Spinal cord (tissue), 9 donors: ENCODE measurements at regions not wholly inside any gene's neighbourhood (a gene's known extent, or its start where the extent isn't known, plus 50 kb on each side); places are given as distances from the start of the nearest gene placed in this dataset.
"Not testable (repeated sequence)": the region's sequence is repeated elsewhere in the genome, so short reads cannot be mapped to it uniquely, and the experiment has no call there.

Experiments used
- DNase-seq, 6 donors: peaks; one replicate each; pipeline versions ENCODE4 v3.0.0 to v3.0.0-alpha.2; 2013 to 2015; ENCODE audit warnings: low spot score in 6 of 6, low read depth in 4 of 6
- H3K27ac ChIP-seq: one replicate; pipeline ENCODE4 v1.5.1; 2013; ENCODE audit warnings: low read depth, low read length, control low read depth
- H3K27me3 ChIP-seq: one replicate; pipeline ENCODE4 v1.6.1; 2013; ENCODE audit warnings: low read length; ENCODE audit not compliant: control insufficient read depth, insufficient read depth
- H3K36me3 ChIP-seq: one replicate; pipeline ENCODE4 v1.6.1; 2013; ENCODE audit warnings: low read length; ENCODE audit not compliant: control insufficient read depth, insufficient read depth
- H3K4me1 ChIP-seq: one replicate; pipeline ENCODE4 v1.6.1; 2013; ENCODE audit warnings: low read length; ENCODE audit not compliant: control insufficient read depth, insufficient read depth
- H3K4me3 ChIP-seq: one replicate; pipeline ENCODE4 v1.5.1; 2013; ENCODE audit warnings: low read depth, low read length, control low read depth
- H3K9me3 ChIP-seq: one replicate; pipeline ENCODE4 v1.6.1; 2013; ENCODE audit warnings: low read length; ENCODE audit not compliant: control insufficient read depth, insufficient read depth
- WGBS: methylation state at CpG from one replicate; pipeline ENCODE4 v1.1.5; 2013; ENCODE audit warnings: missing lambda C conversion rate; ENCODE audit not compliant: insufficient coverage; 5-methylcytosine and 5-hydroxymethylcytosine counted together
- donor health status: healthy.

DNA sequence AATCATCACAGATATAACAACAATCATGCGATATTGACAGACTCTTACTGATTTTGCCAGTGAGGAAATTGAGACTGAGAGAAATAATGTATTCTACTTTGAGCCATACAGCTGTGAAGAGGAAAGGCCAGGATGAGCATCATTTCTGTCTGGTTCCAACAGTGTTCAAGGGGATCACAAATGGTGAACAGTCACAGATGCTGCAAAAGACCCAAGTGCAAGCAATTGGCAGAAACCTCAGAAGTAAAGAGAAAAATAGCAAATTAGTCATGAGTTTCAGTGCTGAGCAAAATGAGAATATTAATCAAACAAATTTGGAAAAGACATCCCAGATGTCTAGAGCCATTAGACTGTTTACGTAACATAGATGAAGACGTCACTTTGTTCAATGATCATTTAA is 114.1 kb downstream of the RAB38 start:
- no peaks in the 10 kb centered on the region for H3K9me3 ChIP-seq
- H3K4me1 ChIP-seq: no peaks in the 10 kb centered on the region
- H3K4me3 ChIP-seq: no peak overlapping the region
- H3K27ac ChIP-seq: no peak overlapping the region
- no peaks in the 10 kb centered on the region for H3K27me3 ChIP-seq
- H3K36me3 ChIP-seq: no peaks in the 10 kb centered on the region
- no peak for DNase-seq
- WGBS: no CpG with 5 or more reads among the region's 3 CpGs

DNA sequence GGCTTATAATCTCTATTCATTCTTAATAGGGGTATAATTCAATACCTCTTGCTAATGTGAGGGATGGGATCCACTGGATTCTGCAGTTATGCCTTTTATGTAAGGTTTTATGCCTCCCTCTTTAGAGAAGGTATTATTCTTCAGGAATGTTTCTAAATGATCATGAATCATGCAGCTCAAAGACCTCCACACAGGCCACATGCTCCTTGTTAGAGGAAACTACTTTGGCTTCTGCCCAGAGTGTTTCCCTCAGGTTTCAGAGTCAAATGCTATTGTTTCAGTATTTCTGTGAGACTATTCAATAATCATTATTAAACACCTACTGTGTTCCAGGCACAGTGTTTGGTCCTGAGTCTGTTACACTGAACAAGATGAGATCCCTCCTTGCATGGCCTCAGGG is 115.9 kb downstream of the RAB38 start:
- Histone ChIP-seq H3K27ac (no peak overlapping the region), H3K4me3 (no peak overlapping the region), H3K36me3 (no peaks in the 10 kb centered on the region)

DNA sequence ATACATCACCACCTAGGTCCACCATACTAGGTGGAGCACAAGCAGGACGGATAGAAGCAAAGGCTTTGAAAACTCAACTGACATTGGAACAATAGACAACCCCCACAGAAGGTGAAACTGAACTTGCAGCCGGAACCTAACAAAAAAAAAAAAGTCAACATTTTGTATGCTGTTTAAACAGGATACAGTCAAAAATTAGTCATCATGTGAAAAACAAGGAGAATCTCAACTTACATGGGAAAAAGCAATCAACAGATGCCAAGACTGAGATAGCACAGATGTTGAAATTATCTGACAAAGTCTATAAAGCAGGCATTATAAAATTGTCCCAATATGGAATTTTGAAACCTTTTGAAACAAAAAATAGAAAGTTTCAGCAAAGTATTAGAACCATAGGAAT is 123.8 kb downstream of the RAB38 start:
- H3K27ac ChIP-seq: no peak overlapping the region
- DNase-seq: no peak
- no peaks in the 10 kb centered on the region for H3K27me3 ChIP-seq
- H3K36me3 ChIP-seq: no peaks in the 10 kb centered on the region
- 86% methylated on average over 1 of the region's 2 CpGs for WGBS
- no peaks in the 10 kb centered on the region for H3K4me1 ChIP-seq
- no peak overlapping the region for H3K4me3 ChIP-seq
- no peaks in the 10 kb centered on the region for H3K9me3 ChIP-seq

More for the DNA sequence above, 115.9 kb downstream of the RAB38 start:
- H3K9me3 ChIP-seq: no peaks in the 10 kb centered on the region
- DNase-seq: peak in 1 of 6 donors; percentile 24
- no peaks in the 10 kb centered on the region for H3K4me1 ChIP-seq
- H3K27me3 ChIP-seq: no peaks in the 10 kb centered on the region

DNA sequence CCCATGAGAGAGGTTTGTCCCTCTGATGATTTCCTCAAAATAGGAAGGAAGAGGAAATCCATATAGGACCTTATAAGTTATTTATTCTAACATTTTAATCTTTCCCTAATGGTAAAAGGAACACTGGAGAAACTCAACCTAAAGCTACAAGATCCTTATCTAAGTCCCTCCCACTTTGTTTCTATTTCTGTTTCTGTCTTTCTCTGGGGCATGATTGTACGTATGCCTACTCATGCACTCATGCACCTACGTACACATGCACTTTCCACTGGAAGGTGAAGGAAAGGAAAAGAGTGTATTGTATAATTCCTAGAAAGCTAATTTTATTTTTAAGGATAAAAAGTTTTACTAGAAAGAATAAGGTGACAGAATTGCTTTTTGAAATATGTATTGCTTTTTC is 125.0 kb downstream of the RAB38 start:
- H3K4me1 ChIP-seq: no peaks in the 10 kb centered on the region
- H3K27me3 ChIP-seq: no peaks in the 10 kb centered on the region
- H3K4me3 ChIP-seq: no peak overlapping the region
- no peak overlapping the region for H3K27ac ChIP-seq
- H3K36me3 ChIP-seq: no peaks in the 10 kb centered on the region
- DNase-seq: no peak
- no peaks in the 10 kb centered on the region for H3K9me3 ChIP-seq
- WGBS: no CpG with 5 or more reads among the region's 2 CpGs

DNA sequence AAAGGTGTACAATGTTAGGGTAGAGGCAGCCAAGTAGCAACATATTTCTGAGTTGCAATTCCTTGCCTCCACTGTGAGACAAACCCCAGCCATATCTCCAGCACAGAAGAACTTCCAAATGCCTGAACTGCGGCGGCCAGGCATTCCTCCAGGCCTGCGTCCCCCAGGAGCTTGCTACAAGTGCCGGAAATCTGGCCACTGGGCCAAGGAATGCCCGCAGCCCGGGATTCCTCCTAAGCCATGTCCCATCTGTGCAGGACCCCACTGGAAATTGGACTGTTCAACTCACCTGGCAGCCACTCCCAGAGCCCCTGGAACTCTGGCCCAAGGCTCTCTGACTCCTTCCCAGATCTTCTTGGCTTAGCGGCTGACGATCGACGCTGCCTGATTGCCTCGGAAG is 130.0 kb downstream of the RAB38 start:
- WGBS: 90% methylated on average over 11 of the region's 11 CpGs
- not testable (repeated sequence) for H3K4me3 ChIP-seq, H3K27ac ChIP-seq, H3K9me3 ChIP-seq, DNase-seq, H3K36me3 ChIP-seq, H3K27me3 ChIP-seq, H3K4me1 ChIP-seq

DNA sequence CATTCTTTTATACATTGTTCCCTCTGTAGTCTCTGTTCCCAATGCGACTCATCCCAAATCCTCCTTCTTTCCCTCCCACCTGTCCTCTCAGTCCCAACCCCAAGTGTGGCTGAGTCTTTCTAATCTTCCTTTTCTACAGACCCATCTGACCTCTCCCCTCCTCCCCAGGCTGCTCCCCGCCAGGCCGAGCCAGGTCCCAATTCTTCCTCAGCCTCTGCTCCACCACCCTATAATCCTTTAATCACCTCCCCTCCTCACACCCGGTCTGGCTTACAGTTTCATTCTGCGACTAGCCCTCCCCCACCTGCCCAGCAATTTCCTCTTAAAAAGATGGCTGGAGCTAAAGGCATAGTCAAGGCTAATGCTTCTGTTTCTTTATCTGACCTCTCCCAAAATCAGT is 130.6 kb downstream of the RAB38 start:
- WGBS: 78% methylated on average over 5 of the region's 5 CpGs

DNA sequence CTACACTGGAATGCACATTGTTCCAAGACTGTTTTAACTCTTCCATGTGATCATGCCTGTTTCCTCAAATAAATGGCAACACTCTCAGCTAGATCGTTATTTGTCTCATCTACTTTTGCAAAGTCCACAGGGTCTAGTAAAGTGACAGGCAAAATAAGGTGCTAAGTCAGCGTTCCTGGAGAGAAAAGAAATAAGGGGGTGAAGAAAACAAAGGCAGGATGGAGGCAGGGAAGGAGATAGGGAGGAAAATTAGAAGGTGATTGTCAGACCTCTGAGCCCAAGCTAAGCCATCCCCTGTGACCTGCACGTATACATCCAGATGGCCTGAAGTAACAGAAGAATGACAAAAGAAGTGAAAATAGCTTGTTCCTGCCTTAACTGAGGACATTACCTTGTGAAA is 132.1 kb downstream of the RAB38 start:
- H3K27ac ChIP-seq: no peak overlapping the region
- no peak overlapping the region for H3K4me3 ChIP-seq
- 71% methylated on average over 2 of the region's 3 CpGs for WGBS
- H3K9me3 ChIP-seq: no peaks in the 10 kb centered on the region
- no peaks in the 10 kb centered on the region for H3K36me3 ChIP-seq
- peak in 1 of 6 donors; percentile 24 for DNase-seq
- no peaks in the 10 kb centered on the region for H3K4me1 ChIP-seq
- H3K27me3 ChIP-seq: no peaks in the 10 kb centered on the region

More for the DNA sequence above, 130.6 kb downstream of the RAB38 start:
- H3K27ac ChIP-seq, H3K4me3 ChIP-seq, H3K27me3 ChIP-seq, DNase-seq, H3K4me1 ChIP-seq, H3K36me3 ChIP-seq, H3K9me3 ChIP-seq: not testable (repeated sequence)

DNA sequence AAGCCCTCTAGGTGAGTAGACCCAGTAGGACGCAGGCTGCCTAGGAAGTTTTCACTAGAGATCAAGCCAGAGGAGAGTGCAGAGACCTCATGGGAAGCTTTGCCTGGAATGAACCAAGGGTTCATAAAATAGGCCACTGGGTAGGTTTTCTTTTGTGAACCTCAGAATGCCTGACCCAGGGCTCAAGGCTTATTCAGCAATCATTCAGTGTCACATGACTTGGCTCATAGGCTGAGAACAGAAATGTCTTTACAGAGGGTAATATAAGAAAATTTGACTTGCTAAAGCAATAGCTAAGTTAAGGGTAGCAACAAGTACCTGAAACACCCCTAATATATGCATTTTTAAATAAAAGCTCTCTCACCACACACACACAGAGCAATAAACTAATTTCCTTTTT is 132.6 kb downstream of the RAB38 start:
- Histone ChIP-seq H3K27ac (no peak overlapping the region), H3K4me3 (no peak overlapping the region), H3K9me3 (no peaks in the 10 kb centered on the region), H3K4me1 (no peaks in the 10 kb centered on the region), H3K27me3 (no peaks in the 10 kb centered on the region), H3K36me3 (no peaks in the 10 kb centered on the region)
- WGBS: 71% methylated on average over 1 of the region's 1 CpG
- DNase-seq: peak in 1 of 6 donors; percentile 2

DNA sequence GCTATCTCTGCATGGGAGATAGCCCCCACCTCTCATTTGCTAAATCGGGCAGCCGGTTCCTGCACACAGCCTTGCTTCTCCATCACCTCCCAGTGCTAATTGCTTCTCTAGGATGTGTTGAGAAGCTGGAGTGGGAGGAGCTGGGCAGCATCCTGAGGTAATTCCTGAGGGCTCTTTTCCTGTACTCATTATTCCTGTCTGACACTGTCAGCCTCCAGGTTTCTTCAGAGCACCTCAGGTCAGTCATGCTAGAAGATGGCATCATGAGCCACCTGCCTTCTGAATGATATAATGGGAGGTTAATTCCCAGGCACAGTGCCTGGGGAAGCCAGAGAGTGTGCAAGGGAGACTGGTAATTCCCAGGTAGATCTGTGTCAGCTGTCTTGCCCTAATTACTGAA is 133.0 kb downstream of the RAB38 start:
- no peak for DNase-seq
- H3K4me3 ChIP-seq: no peak overlapping the region
- H3K9me3 ChIP-seq: no peaks in the 10 kb centered on the region
- no peak overlapping the region for H3K27ac ChIP-seq
- WGBS: no CpG with 5 or more reads among the region's 2 CpGs
- H3K4me1 ChIP-seq: no peaks in the 10 kb centered on the region
- no peaks in the 10 kb centered on the region for H3K27me3 ChIP-seq
- no peaks in the 10 kb centered on the region for H3K36me3 ChIP-seq

DNA sequence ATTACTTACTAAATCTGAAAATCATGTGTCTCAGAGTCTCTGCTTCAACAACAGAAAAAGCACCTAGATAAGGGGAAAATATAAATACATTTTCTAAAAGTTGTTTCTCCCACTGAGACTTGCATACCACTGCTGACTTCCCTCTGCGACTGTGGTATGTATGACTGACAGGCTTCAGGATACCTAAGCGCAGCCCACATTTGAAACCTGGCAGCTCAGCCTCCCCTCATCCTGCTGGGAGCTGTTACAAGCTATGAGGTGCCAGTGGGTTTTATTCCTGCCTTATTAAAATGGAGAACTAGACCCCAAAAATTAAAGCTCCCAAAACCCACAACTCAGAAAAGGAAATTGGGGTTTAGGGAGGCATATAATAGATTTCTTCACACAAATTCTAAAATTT is 133.6 kb downstream of the RAB38 start:
- H3K4me3 ChIP-seq: no peak overlapping the region
- no peak overlapping the region for H3K27ac ChIP-seq
- no peak for DNase-seq
- no peaks in the 10 kb centered on the region for H3K27me3 ChIP-seq
- no peaks in the 10 kb centered on the region for H3K4me1 ChIP-seq
- no peaks in the 10 kb centered on the region for H3K9me3 ChIP-seq
- WGBS: 100% methylated on average over 1 of the region's 2 CpGs
- H3K36me3 ChIP-seq: no peaks in the 10 kb centered on the region

DNA sequence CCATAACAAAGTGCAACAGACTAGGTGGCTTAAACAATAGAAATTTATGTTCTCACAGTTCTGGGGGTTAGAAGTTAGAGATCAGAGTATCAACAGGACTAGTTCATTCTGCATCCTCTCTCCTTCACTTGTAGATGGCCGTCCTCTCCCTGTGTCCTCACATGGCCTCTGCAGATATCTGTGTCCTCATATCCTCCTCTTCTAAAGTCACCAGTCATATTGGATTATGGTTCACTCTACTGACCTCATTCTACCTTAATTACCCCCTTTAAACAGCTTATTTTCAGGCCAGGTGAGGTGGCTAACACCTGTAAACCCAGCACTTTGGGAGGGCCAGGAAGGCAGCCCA is 135.1 kb downstream of the RAB38 start:
- no peaks in the 10 kb centered on the region for H3K27me3 ChIP-seq

More for the DNA sequence above, 135.1 kb downstream of the RAB38 start:
- no peaks in the 10 kb centered on the region for H3K9me3 ChIP-seq
- no peak overlapping the region for H3K4me3 ChIP-seq
- DNase-seq: no peak
- no peaks in the 10 kb centered on the region for H3K36me3 ChIP-seq
- H3K27ac ChIP-seq: no peak overlapping the region
- WGBS: 100% methylated on average over 1 of the region's 1 CpG
- H3K4me1 ChIP-seq: no peaks in the 10 kb centered on the region
